ENCODE measurements at regions not wholly inside any gene's neighbourhood (a gene's known extent, or its start where the extent isn't known, plus 50 kb on each side); places are given as distances from the start of the nearest gene placed in this dataset.

DNA sequence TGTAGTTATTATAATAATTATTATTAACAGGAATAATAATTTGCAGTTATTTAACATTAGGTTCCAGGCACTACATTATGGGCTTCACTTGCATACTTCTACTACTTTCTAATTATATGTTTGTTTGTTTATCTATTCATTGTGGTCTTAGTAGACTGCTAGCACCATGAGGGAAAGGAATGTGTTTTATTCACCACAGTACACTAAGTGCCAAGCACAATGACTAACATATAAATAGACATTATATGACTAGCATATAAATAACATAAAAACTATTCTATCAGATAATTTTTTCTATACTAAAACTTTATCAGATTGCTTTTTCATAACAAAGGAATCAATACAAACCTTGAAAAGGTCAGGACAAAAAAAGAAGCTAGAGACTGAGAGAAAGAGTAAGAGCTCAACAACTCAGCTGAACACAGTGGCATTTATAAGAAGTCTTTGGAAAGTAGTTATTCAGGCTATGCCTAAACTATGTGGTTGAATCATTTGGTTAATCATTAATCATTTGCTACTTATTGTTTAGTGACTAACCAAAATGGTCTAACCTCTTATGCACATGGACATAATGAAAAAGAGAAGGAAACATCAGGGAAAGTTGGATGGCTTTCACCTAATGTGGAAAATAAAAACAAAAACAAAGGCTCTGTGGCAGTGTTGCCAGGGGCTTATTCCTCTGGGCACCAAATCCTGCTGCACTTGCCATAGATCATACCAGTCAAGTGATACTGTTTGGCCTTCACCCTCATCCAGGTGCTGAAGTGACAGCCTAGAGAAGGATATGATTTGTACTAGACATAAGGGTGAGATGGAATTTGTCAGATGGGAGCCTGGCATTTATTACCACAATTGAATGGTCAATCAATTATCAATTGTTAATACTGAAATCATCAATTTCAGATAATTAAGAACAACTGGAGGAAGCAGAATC, 174.9 kb downstream of the ETAA1 start:
- no peaks in the 10 kb centered on the region for H4K20me1 ChIP-seq (ENCODE audit: insufficient read depth, low read length)
- no peaks in the 10 kb centered on the region for H3F3A ChIP-seq (ENCODE audit: insufficient read depth, low read length)
- H3K9me3 ChIP-seq (ENCODE audit: low read length) = no peaks in the 10 kb centered on the region
- H3K4me2 ChIP-seq (ENCODE audit: low read length) = no peak overlapping the region
- H3K4me3 ChIP-seq (ENCODE audit: low read depth, low read length, poor library complexity, severe bottlenecking) = no peak overlapping the region
- no peak overlapping the region for H3K9ac ChIP-seq (ENCODE audit: low read length)
- no peaks in the 10 kb centered on the region for H3K9me2 ChIP-seq (ENCODE audit: low read depth, low read length)
- H3K27ac ChIP-seq (ENCODE audit: low read depth, low read length, poor library complexity, severe bottlenecking) = no peak overlapping the region
- no peaks in the 10 kb centered on the region for H3K4me1 ChIP-seq (ENCODE audit: insufficient read depth, low read length, severe bottlenecking)
- H3K27me3 ChIP-seq (ENCODE audit: insufficient read depth, low read length) = no peaks in the 10 kb centered on the region
- H3K79me2 ChIP-seq (ENCODE audit: insufficient read depth, low read length) = no peaks in the 10 kb centered on the region
- no peak overlapping the region for H2AFZ ChIP-seq (ENCODE audit: low read length)
- TF ChIP-seq EZH2 (IDR thresholded peaks at IDR 0.05; ENCODE audit: borderline replicate concordance, low read length) = no peak
- TF ChIP-seq, protein P1, sequence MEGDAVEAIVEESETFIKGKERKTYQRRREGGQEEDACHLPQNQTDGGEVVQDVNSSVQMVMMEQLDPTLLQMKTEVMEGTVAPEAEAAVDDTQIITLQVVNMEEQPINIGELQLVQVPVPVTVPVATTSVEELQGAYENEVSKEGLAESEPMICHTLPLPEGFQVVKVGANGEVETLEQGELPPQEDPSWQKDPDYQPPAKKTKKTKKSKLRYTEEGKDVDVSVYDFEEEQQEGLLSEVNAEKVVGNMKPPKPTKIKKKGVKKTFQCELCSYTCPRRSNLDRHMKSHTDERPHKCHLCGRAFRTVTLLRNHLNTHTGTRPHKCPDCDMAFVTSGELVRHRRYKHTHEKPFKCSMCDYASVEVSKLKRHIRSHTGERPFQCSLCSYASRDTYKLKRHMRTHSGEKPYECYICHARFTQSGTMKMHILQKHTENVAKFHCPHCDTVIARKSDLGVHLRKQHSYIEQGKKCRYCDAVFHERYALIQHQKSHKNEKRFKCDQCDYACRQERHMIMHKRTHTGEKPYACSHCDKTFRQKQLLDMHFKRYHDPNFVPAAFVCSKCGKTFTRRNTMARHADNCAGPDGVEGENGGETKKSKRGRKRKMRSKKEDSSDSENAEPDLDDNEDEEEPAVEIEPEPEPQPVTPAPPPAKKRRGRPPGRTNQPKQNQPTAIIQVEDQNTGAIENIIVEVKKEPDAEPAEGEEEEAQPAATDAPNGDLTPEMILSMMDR (IDR thresholded peaks at IDR 0.05; ENCODE audit: low read length) = no peak
- no peaks in the 10 kb centered on the region for H3K36me3 ChIP-seq (ENCODE audit: insufficient read depth, low read length)

DNA sequence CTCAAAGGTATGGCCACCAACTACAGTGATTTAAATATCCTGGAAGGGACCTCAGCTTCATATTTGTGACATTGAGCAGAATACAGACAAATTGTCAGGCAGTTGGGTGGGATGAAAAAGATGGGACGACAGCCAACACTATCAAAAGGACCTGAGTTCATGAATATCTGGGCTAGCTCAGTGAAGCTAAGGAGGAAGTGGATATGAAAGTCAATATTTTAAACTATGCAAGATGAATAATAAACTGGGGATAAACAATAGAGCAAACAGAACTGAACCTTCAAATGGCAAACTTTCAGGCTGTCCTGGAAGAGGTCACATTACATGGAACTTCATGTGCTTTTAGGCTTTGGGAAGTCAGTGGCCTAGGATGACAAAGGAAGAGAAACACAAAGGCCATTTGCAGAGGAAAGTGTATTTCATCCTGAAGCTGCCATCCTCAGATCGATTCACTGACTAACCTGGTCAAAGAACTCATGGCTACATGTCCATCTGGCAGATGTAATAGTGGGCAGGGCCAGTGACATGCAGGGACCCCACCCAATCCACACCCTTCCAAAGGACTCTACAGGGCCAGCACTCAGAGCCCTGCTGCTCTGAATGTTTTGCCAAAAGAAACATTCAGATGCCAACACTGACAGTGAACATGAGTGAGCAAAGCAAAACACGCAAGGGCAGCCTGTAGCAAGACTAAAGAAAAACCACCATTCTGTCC, 175.7 kb downstream of the ETAA1 start:
- no peaks in the 10 kb centered on the region for H3K4me1 ChIP-seq (ENCODE audit: insufficient read depth, low read length, severe bottlenecking)
- no peaks in the 10 kb centered on the region for H3K79me2 ChIP-seq (ENCODE audit: insufficient read depth, low read length)
- TF ChIP-seq, protein P1 (IDR thresholded peaks at IDR 0.05; ENCODE audit: low read length) = no peak
- TF ChIP-seq EZH2 (IDR thresholded peaks at IDR 0.05; ENCODE audit: borderline replicate concordance, low read length) = no peak
- no peak overlapping the region for H2AFZ ChIP-seq (ENCODE audit: low read length)
- no peak overlapping the region for H3K4me3 ChIP-seq (ENCODE audit: low read depth, low read length, poor library complexity, severe bottlenecking)
- H3K27ac ChIP-seq (ENCODE audit: low read depth, low read length, poor library complexity, severe bottlenecking) = no peak overlapping the region
- no peaks in the 10 kb centered on the region for H3K36me3 ChIP-seq (ENCODE audit: insufficient read depth, low read length)
- H3K4me2 ChIP-seq (ENCODE audit: low read length) = no peak overlapping the region
- H3K9ac ChIP-seq (ENCODE audit: low read length) = no peak overlapping the region
- no peaks in the 10 kb centered on the region for H3K9me2 ChIP-seq (ENCODE audit: low read depth, low read length)
- H3K27me3 ChIP-seq (ENCODE audit: insufficient read depth, low read length) = no peaks in the 10 kb centered on the region
- H3F3A ChIP-seq (ENCODE audit: insufficient read depth, low read length) = no peaks in the 10 kb centered on the region
- no peaks in the 10 kb centered on the region for H4K20me1 ChIP-seq (ENCODE audit: insufficient read depth, low read length)
- H3K9me3 ChIP-seq (ENCODE audit: low read length) = no peaks in the 10 kb centered on the region

DNA sequence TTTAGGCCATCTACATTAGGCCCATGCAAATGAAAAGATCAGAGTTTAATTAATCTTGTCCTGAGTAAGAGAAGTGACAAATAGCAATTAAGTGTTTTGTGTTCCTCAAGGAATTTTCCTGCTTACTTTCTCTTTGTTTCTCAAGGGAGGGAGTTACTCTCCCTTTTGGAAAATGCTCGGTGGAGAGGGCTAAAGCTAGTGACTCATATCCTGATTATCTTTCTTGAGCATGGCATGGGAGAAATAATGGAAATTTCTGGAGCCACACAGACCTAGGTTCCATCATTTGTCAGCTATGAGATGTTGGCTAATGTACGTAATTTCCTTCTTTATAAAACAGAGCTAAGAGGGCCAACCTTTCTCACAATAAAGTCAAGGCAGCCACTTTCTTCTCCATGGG, 177.1 kb downstream of the ETAA1 start:
- H3K36me3 ChIP-seq (ENCODE audit: insufficient read depth, low read length) = no peaks in the 10 kb centered on the region
- no peak overlapping the region for H3K9ac ChIP-seq (ENCODE audit: low read length)
- no peaks in the 10 kb centered on the region for H3K4me1 ChIP-seq (ENCODE audit: insufficient read depth, low read length, severe bottlenecking)
- TF ChIP-seq EZH2 (IDR thresholded peaks at IDR 0.05; ENCODE audit: borderline replicate concordance, low read length) = no peak
- TF ChIP-seq, protein P1 (IDR thresholded peaks at IDR 0.05; ENCODE audit: low read length) = no peak
- H3K4me3 ChIP-seq (ENCODE audit: low read depth, low read length, poor library complexity, severe bottlenecking) = no peak overlapping the region
- no peaks in the 10 kb centered on the region for H3K79me2 ChIP-seq (ENCODE audit: insufficient read depth, low read length)
- no peaks in the 10 kb centered on the region for H3K27me3 ChIP-seq (ENCODE audit: insufficient read depth, low read length)
- no peaks in the 10 kb centered on the region for H3F3A ChIP-seq (ENCODE audit: insufficient read depth, low read length)
- no peak overlapping the region for H3K27ac ChIP-seq (ENCODE audit: low read depth, low read length, poor library complexity, severe bottlenecking)
- H4K20me1 ChIP-seq (ENCODE audit: insufficient read depth, low read length) = no peaks in the 10 kb centered on the region
- no peaks in the 10 kb centered on the region for H3K9me2 ChIP-seq (ENCODE audit: low read depth, low read length)
- H3K4me2 ChIP-seq (ENCODE audit: low read length) = no peak overlapping the region
- H3K9me3 ChIP-seq (ENCODE audit: low read length) = no peaks in the 10 kb centered on the region
- no peak overlapping the region for H2AFZ ChIP-seq (ENCODE audit: low read length)

Measured in OCI-LY1 (cell line).